ENCODE measurements at regions not wholly inside any gene's neighbourhood (a gene's known extent, or its start where the extent isn't known, plus 50 kb on each side); places are given as distances from the start of the nearest gene placed in this dataset.

DNA sequence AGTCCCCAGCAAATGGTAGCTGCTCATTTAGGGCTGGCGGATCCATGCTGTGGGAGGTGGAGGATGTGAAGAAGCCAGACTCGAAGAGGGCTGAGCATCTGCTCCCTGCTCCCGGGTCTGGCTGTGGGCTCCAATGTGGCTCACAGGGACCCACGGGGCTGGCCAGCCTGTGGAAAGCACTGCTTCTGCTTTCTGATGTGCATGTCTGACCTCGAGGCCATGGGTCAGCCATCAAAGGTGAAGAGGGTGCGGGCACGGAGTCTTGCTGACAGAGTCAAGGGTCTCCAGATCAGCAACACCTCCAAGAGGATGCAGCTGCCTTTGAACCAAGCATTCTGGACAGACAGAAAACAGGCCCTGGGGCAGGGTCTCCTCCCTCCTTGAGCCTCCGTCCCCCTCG lies 178.2 kb downstream of the INHBB start:
- TF ChIP-seq POLR2AphosphoS5 (IDR thresholded peaks at IDR 0.05; ENCODE audit: low read depth, low read length) (no peak), TAF1 (IDR thresholded peaks at IDR 0.05; ENCODE audit: borderline replicate concordance, insufficient read depth, low read length) (no peak), SIN3A (IDR thresholded peaks at IDR 0.05; ENCODE audit: borderline replicate concordance, insufficient read depth, low read length) (no peak), FOXP2 (optimal IDR thresholded peaks at IDR 0.05; ENCODE audit: borderline replicate concordance, extremely low read depth, extremely low read length, insufficient read depth) (no peak)
- TF ChIP-seq, protein P1, sequence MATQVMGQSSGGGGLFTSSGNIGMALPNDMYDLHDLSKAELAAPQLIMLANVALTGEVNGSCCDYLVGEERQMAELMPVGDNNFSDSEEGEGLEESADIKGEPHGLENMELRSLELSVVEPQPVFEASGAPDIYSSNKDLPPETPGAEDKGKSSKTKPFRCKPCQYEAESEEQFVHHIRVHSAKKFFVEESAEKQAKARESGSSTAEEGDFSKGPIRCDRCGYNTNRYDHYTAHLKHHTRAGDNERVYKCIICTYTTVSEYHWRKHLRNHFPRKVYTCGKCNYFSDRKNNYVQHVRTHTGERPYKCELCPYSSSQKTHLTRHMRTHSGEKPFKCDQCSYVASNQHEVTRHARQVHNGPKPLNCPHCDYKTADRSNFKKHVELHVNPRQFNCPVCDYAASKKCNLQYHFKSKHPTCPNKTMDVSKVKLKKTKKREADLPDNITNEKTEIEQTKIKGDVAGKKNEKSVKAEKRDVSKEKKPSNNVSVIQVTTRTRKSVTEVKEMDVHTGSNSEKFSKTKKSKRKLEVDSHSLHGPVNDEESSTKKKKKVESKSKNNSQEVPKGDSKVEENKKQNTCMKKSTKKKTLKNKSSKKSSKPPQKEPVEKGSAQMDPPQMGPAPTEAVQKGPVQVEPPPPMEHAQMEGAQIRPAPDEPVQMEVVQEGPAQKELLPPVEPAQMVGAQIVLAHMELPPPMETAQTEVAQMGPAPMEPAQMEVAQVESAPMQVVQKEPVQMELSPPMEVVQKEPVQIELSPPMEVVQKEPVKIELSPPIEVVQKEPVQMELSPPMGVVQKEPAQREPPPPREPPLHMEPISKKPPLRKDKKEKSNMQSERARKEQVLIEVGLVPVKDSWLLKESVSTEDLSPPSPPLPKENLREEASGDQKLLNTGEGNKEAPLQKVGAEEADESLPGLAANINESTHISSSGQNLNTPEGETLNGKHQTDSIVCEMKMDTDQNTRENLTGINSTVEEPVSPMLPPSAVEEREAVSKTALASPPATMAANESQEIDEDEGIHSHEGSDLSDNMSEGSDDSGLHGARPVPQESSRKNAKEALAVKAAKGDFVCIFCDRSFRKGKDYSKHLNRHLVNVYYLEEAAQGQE (IDR thresholded peaks at IDR 0.05; ENCODE audit: insufficient read depth in 1 of 2, low read depth in 2 of 2, low read length in 2 of 2) = no peak

All from PFSK-1 (cell line).